ENCODE measurements at regions not wholly inside any gene's neighbourhood (a gene's known extent, or its start where the extent isn't known, plus 50 kb on each side); places are given as distances from the start of the nearest gene placed in this dataset.

DNA sequence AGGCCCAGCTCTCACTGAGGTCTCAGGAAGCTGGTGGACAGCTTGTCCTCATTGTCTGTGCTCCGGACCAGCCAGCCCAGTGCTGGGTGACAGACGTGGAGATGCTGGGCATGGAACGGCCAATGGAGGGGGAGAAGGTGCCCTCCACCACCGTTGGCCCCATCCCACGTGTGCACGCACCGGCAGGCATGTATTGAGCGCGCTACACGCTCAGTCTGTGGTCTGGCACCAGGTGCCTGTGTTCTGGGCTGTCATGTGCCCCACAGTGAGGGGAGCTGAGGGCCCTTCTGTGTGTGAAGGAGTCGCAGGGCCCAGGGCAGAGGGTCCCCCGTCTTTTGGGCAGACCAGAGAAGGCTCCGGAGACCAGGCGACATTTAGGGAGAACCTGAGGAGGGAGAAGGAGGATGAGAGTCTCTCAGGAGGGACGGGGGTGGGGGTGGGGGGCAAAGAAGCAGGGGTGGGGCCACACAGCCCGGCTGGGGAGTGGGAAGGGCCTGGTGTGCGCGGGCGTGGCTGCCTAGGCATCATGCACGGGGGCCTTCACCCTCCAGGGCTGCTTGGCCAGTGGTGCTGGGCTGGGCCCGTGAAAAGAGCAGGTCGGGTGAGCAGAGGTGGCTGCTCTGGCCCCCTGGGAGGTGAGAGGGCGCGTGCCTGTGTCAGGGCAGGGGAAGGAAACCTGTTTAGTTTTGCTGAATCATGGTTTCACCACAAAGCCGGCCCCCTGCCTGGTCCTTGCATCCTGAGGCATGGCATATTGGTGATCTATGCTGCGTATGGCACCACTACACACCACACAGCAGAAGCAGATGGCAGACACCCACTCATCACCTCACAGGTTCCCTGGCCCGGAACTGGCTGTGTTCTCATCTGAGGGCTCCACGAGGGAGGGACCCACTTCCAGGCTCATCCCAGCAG, 86.7 kb upstream of the TTC34 start:
- intact Hi-C loops (cut with micrococcal nuclease): no loop called here
- H3K36me3 Mint-ChIP-seq (ENCODE audit: low read depth): no peaks in the 10 kb centered on the region
- H3K9me3 Mint-ChIP-seq: no peaks in the 10 kb centered on the region
- H3K4me1 Mint-ChIP-seq (ENCODE audit: low read depth): peaks cover 7% of the 10 kb centered on the region
- no peak overlapping the region for H3K4me3 Mint-ChIP-seq
- peaks cover 18% of the 10 kb centered on the region for H3K27me3 Mint-ChIP-seq
- no peak overlapping the region for H3K27ac Mint-ChIP-seq

DNA sequence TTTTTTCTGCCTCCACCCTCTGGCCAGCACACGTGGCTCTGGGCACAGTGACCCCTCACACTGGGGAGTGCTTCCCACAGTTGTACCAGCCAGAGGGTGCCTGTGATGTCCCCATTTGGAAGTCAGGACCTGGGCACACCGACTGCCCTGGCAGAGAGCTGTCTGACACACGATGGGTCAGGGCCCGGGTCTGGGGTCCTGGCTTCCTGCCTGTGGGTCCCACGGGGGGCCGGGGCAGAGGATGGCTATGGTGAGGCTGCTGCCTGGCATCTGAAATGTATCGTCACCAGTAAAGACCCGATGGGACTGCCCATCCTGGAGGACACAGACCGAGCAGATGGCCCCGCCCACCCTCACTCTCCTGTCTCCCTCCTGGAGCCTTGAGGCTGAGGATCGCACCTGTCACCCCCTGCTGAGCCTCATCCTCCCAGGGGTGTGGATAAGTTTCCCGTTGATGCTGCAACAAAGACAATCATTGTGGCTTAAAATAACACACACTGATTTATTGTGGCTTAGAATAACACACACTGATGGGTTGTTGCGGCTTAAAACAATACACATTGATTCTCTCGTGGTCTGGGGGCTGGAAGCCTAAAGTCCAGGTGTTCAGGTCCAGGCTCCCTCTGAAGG, 88.8 kb upstream of the TTC34 start:
- no peak overlapping the region for H3K4me3 Mint-ChIP-seq
- H3K27me3 Mint-ChIP-seq: peaks cover 18% of the 10 kb centered on the region
- H3K4me1 Mint-ChIP-seq (ENCODE audit: low read depth): peaks cover 7% of the 10 kb centered on the region
- no peak overlapping the region for H3K27ac Mint-ChIP-seq
- H3K36me3 Mint-ChIP-seq (ENCODE audit: low read depth): no peaks in the 10 kb centered on the region
- intact Hi-C loops (cut with micrococcal nuclease): no loop called here
- H3K9me3 Mint-ChIP-seq: no peaks in the 10 kb centered on the region

DNA sequence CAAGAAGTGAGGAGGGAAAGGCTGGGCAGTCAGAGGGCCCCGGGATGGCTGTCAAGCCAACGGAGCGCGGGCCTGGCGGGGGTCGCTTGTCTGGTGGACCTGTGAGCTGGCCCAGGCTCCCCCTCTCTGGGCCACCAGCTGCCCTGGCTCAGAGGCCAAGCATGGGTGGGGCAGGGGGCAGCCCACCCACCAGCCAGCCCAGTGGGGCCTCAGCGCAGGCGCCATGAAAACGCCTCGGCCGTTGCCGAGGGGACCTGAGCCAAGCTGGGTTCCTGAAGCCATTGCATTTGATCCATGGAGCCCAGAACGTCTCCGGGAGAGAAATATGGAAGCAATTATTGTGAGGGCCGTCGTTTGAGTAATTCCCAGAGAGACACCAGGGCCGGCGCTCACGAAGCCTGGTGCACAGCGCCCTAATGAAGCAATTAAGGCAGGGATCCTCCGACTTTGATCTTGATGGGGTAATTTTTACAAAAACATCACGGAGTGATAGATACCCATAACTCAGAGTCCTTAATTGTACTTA, 90.5 kb upstream of the TTC34 start:
- intact Hi-C loops (cut with micrococcal nuclease): no loop called here
- Mint-ChIP-seq H3K36me3 (ENCODE audit: low read depth) (no peaks in the 10 kb centered on the region), H3K9me3 (peaks cover 9% of the 10 kb centered on the region), H3K4me1 (ENCODE audit: low read depth) (peaks cover 7% of the 10 kb centered on the region), H3K4me3 (no peak overlapping the region), H3K27ac (no peak overlapping the region), H3K27me3 (peaks cover 18% of the 10 kb centered on the region)

DNA sequence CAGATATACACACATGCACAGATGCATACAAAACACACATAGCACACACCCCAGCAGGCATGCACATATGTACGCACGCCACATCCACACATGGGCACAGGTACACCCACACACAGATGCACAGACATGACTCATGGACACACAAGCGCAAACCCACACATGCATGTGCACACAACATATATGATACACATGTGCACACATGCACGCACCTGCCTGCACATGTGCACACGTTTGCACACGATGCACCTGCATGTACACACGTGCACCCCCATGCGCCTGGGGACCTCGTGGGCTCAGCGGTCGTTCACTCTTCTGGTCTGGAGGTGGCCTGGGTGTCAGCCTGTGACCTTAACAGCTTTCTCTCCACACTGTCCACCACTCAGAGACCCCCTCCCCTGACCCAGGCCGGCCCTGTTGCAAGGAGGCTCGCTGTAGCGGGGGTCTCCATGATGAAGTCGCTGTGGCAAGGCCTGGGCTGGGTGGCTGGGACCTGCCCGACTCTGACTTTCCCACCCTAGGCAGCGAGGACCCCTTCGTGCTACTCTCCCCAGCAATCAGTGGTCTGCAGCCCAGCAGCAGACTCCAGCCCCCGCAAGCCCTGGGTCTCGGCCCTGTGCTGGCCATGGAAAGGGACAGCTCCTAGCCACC, 92.1 kb upstream of the TTC34 start:
- Mint-ChIP-seq H3K36me3 (ENCODE audit: low read depth) (no peaks in the 10 kb centered on the region), H3K9me3 (peaks cover 15% of the 10 kb centered on the region), H3K4me1 (ENCODE audit: low read depth) (peaks cover 2% of the 10 kb centered on the region), H3K4me3 (no peak overlapping the region), H3K27ac (no peak overlapping the region), H3K27me3 (peaks cover 10% of the 10 kb centered on the region)
- intact Hi-C loops (cut with micrococcal nuclease): no loop called here

DNA sequence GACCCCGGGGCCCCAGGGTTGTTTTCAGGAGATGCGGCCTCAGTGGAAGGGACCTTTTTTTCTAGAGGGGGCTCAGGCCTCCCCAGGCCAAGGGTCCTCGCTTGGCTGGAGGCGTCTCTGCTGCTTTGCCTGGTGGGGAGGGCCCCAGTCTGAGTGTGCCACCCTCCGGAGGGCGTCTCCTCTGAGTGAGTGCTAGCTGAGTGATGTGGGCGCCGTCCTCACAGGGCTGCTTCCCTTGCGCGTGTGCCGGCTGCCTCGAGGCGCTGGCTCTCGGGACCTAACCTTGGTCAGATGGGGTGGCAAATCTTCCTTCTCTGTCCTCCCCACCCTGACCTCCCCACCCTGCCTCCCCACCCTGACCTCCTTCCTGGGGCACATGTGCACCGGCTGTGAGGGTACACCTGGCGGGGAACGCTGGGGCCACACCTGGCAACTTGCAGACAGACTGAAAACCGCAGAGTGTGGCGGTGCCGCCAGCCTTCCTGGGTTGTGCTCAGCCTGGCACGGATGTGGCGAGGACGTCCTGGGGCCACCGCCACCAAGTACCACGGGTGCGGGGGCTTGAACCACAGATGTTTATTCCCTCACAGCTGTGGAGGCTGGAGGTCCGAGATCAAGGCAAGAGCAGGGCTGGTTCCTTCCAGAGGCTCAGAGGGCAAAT, 93.0 kb upstream of the TTC34 start:
- intact Hi-C loops (cut with micrococcal nuclease): no loop called here
- H3K9me3 Mint-ChIP-seq: peaks cover 15% of the 10 kb centered on the region
- no peak overlapping the region for H3K4me3 Mint-ChIP-seq
- H3K36me3 Mint-ChIP-seq (ENCODE audit: low read depth): no peaks in the 10 kb centered on the region
- no peaks in the 10 kb centered on the region for H3K4me1 Mint-ChIP-seq (ENCODE audit: low read depth)
- H3K27me3 Mint-ChIP-seq: peaks cover under 1% of the 10 kb centered on the region
- H3K27ac Mint-ChIP-seq: no peak overlapping the region

DNA sequence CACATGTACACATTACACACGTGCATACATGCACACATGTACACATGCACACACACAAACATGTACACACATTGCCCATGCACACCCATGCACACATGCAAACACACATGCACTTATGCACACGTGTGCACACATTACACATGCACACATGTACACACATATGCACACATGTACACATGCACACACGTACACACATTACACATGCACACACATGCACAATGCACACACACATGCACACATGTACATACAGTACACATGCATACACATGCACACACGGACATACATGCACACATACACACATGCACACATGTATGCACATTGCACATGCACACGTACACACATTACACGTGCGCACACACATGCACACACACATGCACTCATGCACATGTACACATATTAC, 95.3 kb upstream of the TTC34 start:
- no peaks in the 10 kb centered on the region for H3K4me1 Mint-ChIP-seq (ENCODE audit: low read depth)
- H3K4me3 Mint-ChIP-seq: no peak overlapping the region
- no peaks in the 10 kb centered on the region for H3K36me3 Mint-ChIP-seq (ENCODE audit: low read depth)

DNA sequence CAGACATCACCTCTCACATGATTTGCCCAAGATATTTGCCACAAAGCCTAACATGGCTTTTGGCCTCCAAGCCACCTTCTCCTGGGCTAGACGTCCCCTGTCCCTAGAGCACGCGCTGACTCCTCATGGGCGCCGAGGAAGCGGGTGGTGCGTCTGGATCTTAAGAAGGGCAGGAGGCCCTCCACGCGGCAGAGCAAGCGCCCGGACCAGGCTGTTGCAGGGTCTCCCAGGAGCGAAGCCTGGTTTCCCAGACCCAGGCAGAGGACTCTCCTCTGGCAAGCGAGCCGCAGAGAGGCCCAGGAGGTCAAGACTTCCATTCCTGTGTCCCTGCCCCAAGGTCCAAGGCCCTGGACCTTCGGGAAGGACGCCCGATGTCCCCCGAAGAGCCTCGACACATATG, 101.7 kb upstream of the TTC34 start:
- no peak overlapping the region for H3K4me3 Mint-ChIP-seq
- no peak overlapping the region for H3K27ac Mint-ChIP-seq
- no peaks in the 10 kb centered on the region for H3K36me3 Mint-ChIP-seq (ENCODE audit: low read depth)

More for the DNA sequence above, 95.3 kb upstream of the TTC34 start:
- intact Hi-C loops (cut with micrococcal nuclease): no loop called here
- H3K27ac Mint-ChIP-seq: no peak overlapping the region
- H3K27me3 Mint-ChIP-seq: no peaks in the 10 kb centered on the region
- H3K9me3 Mint-ChIP-seq: peaks cover 15% of the 10 kb centered on the region

DNA sequence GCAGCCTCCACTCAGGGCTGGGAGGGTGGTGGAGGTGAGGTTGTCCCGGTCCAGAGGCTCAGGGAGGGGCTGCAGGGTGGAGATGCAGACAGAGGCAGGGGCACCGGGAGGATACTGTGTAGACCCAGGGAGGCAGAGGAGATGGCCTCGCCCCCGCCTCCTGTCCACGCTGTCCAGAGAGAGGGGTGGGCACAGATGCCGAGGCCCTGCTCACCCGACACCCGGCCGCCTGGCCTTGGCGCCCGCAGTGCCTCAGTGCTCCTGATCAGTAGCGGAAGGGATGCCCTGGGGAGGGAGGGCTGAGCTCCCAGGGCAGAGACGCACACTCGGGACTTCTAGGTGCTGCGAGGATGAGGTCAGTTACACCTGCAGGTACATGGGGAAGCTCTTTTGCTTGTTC, 102.7 kb upstream of the TTC34 start:
- H3K36me3 Mint-ChIP-seq (ENCODE audit: low read depth): no peaks in the 10 kb centered on the region
- H3K9me3 Mint-ChIP-seq: no peaks in the 10 kb centered on the region
- H3K4me3 Mint-ChIP-seq: no peak overlapping the region
- H3K4me1 Mint-ChIP-seq (ENCODE audit: low read depth): no peaks in the 10 kb centered on the region
- H3K27ac Mint-ChIP-seq: no peak overlapping the region
- H3K27me3 Mint-ChIP-seq: no peaks in the 10 kb centered on the region
- intact Hi-C loops (cut with micrococcal nuclease): no loop called here

More for the DNA sequence above, 101.7 kb upstream of the TTC34 start:
- intact Hi-C loops (cut with micrococcal nuclease): no loop called here
- Mint-ChIP-seq H3K4me1 (ENCODE audit: low read depth) (no peaks in the 10 kb centered on the region), H3K9me3 (no peaks in the 10 kb centered on the region), H3K27me3 (no peaks in the 10 kb centered on the region)

DNA sequence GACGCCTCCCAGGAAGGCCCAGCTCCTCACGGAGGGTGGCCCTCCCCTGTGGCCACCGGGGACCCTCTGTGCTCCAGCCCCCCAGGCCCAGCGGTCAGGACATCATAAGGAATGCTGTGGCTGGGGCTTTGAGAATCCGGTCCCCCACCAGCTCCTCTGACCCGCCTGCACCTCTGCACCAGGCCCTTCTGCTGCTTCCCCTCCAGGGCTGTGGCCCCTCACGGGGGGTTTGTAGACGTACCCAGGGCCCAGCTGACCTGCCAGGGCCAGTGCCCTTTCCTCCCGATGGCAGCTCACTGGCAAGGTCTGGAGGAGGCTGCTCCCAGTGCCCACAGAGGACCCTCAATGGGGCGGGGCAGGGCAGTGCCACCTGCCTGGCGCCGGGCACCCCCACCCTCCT, 103.9 kb upstream of the TTC34 start:
- Mint-ChIP-seq H3K27ac (no peak overlapping the region), H3K36me3 (ENCODE audit: low read depth) (no peaks in the 10 kb centered on the region), H3K27me3 (no peaks in the 10 kb centered on the region), H3K4me3 (no peak overlapping the region), H3K9me3 (no peaks in the 10 kb centered on the region), H3K4me1 (ENCODE audit: low read depth) (no peaks in the 10 kb centered on the region)
- intact Hi-C loops (cut with micrococcal nuclease): no loop called here

DNA sequence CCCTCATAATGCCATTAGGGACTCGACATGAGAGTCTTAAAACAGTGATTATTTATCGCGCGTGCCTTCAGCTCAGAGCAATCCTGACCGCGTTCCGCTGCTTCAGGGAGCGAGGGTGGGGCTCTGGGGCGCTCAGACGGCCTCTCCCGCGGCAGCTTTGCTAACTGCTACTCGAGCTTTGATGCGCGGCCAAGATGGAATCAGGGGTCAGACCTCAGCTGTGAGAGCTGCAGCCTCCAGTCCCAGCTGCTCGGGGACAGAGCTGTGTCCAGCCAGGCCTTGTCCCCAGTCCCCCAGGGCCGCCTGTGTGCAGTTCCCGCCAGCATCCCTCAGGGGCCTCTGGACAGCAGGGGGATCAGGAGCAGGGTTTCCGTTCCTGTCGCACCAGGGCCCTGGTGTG, 104.6 kb upstream of the TTC34 start:
- no peaks in the 10 kb centered on the region for H3K27me3 Mint-ChIP-seq
- H3K36me3 Mint-ChIP-seq (ENCODE audit: low read depth): no peaks in the 10 kb centered on the region
- intact Hi-C loops (cut with micrococcal nuclease): no loop called here
- H3K4me1 Mint-ChIP-seq (ENCODE audit: low read depth): no peaks in the 10 kb centered on the region
- H3K4me3 Mint-ChIP-seq: no peak overlapping the region
- no peaks in the 10 kb centered on the region for H3K9me3 Mint-ChIP-seq
- H3K27ac Mint-ChIP-seq: no peak overlapping the region

DNA sequence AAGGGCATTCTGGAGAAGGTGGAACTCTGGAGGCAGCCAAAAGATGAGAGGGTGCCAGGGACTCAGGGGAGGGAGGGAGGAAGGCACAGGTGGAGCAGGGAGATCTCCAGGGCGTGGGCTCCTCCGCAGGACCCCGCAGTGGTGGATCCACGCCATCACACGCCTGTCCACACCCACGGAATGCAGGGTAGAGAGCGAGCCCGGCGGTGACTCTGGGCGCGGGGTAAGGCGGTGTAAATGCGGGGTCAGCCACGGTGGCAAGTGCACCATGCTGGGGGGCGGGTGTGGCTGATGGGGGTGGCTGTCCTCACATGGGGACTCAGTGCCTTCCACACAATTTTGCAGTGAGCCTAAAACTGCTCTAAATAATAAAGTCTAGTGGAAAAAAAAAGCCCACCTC, 105.1 kb upstream of the TTC34 start:
- Mint-ChIP-seq H3K4me3 (no peak overlapping the region), H3K9me3 (no peaks in the 10 kb centered on the region), H3K27ac (no peak overlapping the region), H3K4me1 (ENCODE audit: low read depth) (no peaks in the 10 kb centered on the region), H3K36me3 (ENCODE audit: low read depth) (no peaks in the 10 kb centered on the region), H3K27me3 (no peaks in the 10 kb centered on the region)
- intact Hi-C loops (cut with micrococcal nuclease): no loop called here

DNA sequence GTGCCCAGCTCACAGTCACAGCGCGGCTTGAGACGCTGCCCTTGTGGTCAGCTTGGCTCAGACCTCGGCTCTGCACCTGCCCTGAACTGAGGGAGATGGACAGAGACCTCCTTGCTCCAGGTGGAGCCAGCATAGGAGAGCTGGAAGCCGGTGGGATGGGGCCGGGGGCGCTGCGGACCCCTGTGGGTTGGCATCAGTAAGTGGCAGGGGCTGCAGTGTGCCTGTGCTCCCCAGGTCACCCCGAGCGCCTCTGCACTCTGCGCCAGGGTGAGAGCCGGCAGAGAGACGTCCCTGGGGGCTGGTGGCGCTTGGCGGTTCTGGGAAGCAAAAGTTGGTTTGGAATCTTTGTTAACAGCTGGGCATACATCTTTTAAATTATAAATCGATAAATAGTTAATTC, 105.6 kb upstream of the TTC34 start:
- no peaks in the 10 kb centered on the region for H3K27me3 Mint-ChIP-seq
- no peak overlapping the region for H3K4me3 Mint-ChIP-seq
- intact Hi-C loops (cut with micrococcal nuclease): no loop called here
- H3K27ac Mint-ChIP-seq: no peak overlapping the region
- no peaks in the 10 kb centered on the region for H3K36me3 Mint-ChIP-seq (ENCODE audit: low read depth)
- H3K9me3 Mint-ChIP-seq: no peaks in the 10 kb centered on the region
- H3K4me1 Mint-ChIP-seq (ENCODE audit: low read depth): no peaks in the 10 kb centered on the region

DNA sequence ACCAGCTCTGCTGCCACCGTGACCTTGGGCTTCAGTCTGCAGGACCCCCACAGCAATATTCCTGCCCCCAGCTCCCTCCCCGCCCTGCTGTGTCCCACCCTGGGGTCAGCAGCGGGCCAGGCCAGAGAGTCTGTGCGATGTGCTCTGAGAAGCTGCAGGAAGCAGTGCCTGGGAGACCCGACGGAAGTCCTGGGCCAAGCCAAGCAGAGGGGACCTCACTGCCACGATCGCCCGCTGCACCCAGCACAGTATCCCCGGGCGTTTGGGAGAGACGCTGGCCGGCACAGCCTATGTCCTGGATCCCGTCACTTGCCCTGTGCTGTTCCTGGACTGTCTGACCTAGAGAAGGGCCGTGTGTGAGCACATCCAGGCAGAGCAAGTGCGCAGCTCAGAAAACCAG, 106.6 kb upstream of the TTC34 start:
- H3K27ac Mint-ChIP-seq: no peak overlapping the region
- intact Hi-C loops (cut with micrococcal nuclease): no loop called here
- H3K36me3 Mint-ChIP-seq (ENCODE audit: low read depth): no peaks in the 10 kb centered on the region
- no peaks in the 10 kb centered on the region for H3K27me3 Mint-ChIP-seq
- H3K9me3 Mint-ChIP-seq: no peaks in the 10 kb centered on the region
- no peaks in the 10 kb centered on the region for H3K4me1 Mint-ChIP-seq (ENCODE audit: low read depth)
- H3K4me3 Mint-ChIP-seq: no peak overlapping the region

DNA sequence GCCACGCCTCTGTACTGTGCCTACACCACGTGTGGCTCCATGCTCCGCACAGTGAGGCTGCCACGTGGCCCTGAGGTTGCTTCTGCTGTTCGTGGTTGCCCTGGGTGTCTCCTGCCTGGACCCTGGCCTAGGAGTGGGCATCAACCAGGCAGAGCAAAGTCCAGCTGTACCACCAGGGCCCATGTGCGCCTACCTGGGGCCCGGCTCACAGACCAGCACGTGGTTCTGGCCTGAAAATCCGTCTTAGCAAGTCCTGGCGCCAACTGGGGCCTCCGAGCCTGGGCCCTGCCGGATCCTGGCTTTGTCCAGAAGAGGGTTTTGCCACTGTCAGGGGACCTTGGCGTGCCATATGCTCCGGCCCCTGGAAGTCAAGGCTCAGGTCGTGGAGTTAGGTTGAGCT, 107.1 kb upstream of the TTC34 start:
- Mint-ChIP-seq H3K36me3 (ENCODE audit: low read depth) (no peaks in the 10 kb centered on the region), H3K9me3 (no peaks in the 10 kb centered on the region), H3K27me3 (no peaks in the 10 kb centered on the region), H3K4me3 (no peak overlapping the region), H3K27ac (no peak overlapping the region), H3K4me1 (ENCODE audit: low read depth) (no peaks in the 10 kb centered on the region)
- intact Hi-C loops (cut with micrococcal nuclease): no loop called here
